GM06990 (cell line): ENCODE measurements at regions not wholly inside any gene's neighbourhood (a gene's known extent, or its start where the extent isn't known, plus 50 kb on each side); places are given as distances from the start of the nearest gene placed in this dataset.
"Not testable (repeated sequence)": the region's sequence is repeated elsewhere in the genome, so short reads cannot be mapped to it uniquely, and the experiment has no call there.

ENCODE experiments used
- DNase-seq: peaks from one replicate; pipeline ENCODE4 v3.0.0-alpha.2; 2011; ENCODE audit not compliant: insufficient read length; ENCODE audit errors: extremely low read depth
- H3K27me3 ChIP-seq: replicated peaks from 2 replicates; pipeline ENCODE4 v1.6.0; 2011; ENCODE audit warnings: low read length; ENCODE audit not compliant: control insufficient read depth, insufficient read depth
- H3K36me3 ChIP-seq: 2 replicates; pipeline ENCODE4 v1.5.1; 2011; ENCODE audit warnings: low read length; ENCODE audit not compliant: control insufficient read depth, insufficient read depth
- H3K4me3 ChIP-seq: replicated peaks from 2 replicates; pipeline ENCODE4 v1.5.1; 2011; ENCODE audit warnings: low read depth, mild to moderate bottlenecking, control low read depth, low read length
- CTCF ChIP-seq: IDR thresholded peaks from 2 replicates; pipeline ENCODE4 v1.5.1; 2011; ENCODE audit warnings: low read length, control low read depth, mild to moderate bottlenecking, inconsistent platforms; ENCODE audit not compliant: insufficient read depth, poor library complexity, severe bottlenecking

GRCh38 chr3:757711-758110 is 335.1 kb upstream of the CNTN6 start:
- DNase-seq: no peak
- Histone ChIP-seq H3K36me3 (no peaks in the 10 kb centered on the region), H3K4me3 (no peak overlapping the region), H3K27me3 (no peaks in the 10 kb centered on the region)
- no peak for TF ChIP-seq CTCF

- DNase-seq: no peak
- TF ChIP-seq CTCF: no peak
- Histone ChIP-seq H3K27me3 (no peaks in the 10 kb centered on the region), H3K36me3 (no peaks in the 10 kb centered on the region), H3K4me3 (no peak overlapping the region)
Observed at GRCh38 chr3:759106-759505, 333.7 kb upstream of the CNTN6 start.

- not testable (repeated sequence) for H3K36me3 ChIP-seq, H3K4me3 ChIP-seq, DNase-seq, H3K27me3 ChIP-seq
Observed at GRCh38 chr3:773433-773832, 319.4 kb upstream of the CNTN6 start.

- no peak for TF ChIP-seq CTCF
- H3K27me3 ChIP-seq: no peaks in the 10 kb centered on the region
- DNase-seq: no peak
- no peaks in the 10 kb centered on the region for H3K36me3 ChIP-seq
- no peak overlapping the region for H3K4me3 ChIP-seq
Observed at GRCh38 chr3:775178-775880, 317.5 kb upstream of the CNTN6 start.

- no peaks in the 10 kb centered on the region for H3K27me3 ChIP-seq
- TF ChIP-seq CTCF: no peak
- no peak for DNase-seq
- no peaks in the 10 kb centered on the region for H3K36me3 ChIP-seq
- H3K4me3 ChIP-seq: no peak overlapping the region
Observed at GRCh38 chr3:780505-780904, 312.3 kb upstream of the CNTN6 start.

GRCh38 chr3:791442-791841 is 301.4 kb upstream of the CNTN6 start:
- TF ChIP-seq CTCF: no peak
- Histone ChIP-seq H3K27me3 (no peaks in the 10 kb centered on the region), H3K4me3 (no peak overlapping the region), H3K36me3 (no peaks in the 10 kb centered on the region)
- no peak for DNase-seq
